CD8-positive, alpha-beta memory T cell (primary cell): ENCODE measurements at regions not wholly inside any gene's neighbourhood (a gene's known extent, or its start where the extent isn't known, plus 50 kb on each side); places are given as distances from the start of the nearest gene placed in this dataset.

Experiments used
- CTCF ChIA-PET: fragments of 350-600 bp; sonication (Branson Sonifier 250); formaldehyde crosslinking; loops from one replicate; lab custom pipeline; 2021; ENCODE audit warnings: antibody characterized with exemption; lab: Charles Lee
- POLR2A ChIA-PET: fragments of 350-600 bp; sonication (Branson Sonifier 250); formaldehyde crosslinking; loops from one replicate; lab custom pipeline; 2021; ENCODE audit warnings: antibody characterized with exemption; lab: Charles Lee
- DNase-seq, 5 donors: peaks; one replicate each; pipeline versions ENCODE4 v3.0.0 to v3.0.0-alpha.2; 2020 to 2022; ENCODE audit warnings: mixed read lengths in 1 of 5
- H3K27ac ChIP-seq: one replicate; pipeline ENCODE4 v1.7.0; 2013; ENCODE audit warnings: low read depth, mild to moderate bottlenecking, low read length, moderate library complexity
- H3K27me3 ChIP-seq: 2 replicates; pipeline ENCODE4 v1.7.0; 2013; ENCODE audit warnings: low read length, mild to moderate bottlenecking; ENCODE audit not compliant: insufficient read depth, poor library complexity, severe bottlenecking
- H3K36me3 ChIP-seq: 2 replicates; pipeline ENCODE4 v1.7.0; 2013; ENCODE audit warnings: mild to moderate bottlenecking, low read length, moderate library complexity; ENCODE audit not compliant: insufficient read depth
- H3K4me1 ChIP-seq: 2 replicates; pipeline ENCODE4 v1.7.0; 2013; ENCODE audit warnings: mild to moderate bottlenecking, low read length, moderate library complexity; ENCODE audit not compliant: insufficient read depth
- H3K4me3 ChIP-seq: 2 replicates; pipeline ENCODE4 v1.7.0; 2013; ENCODE audit warnings: mild to moderate bottlenecking, low read length
- H3K9me3 ChIP-seq: 2 replicates; pipeline ENCODE4 v1.7.0; 2013; ENCODE audit warnings: mild to moderate bottlenecking, low read length
- H3K27ac Mint-ChIP-seq, 8 donors: one replicate each; pipeline ENCODE4 v1.8.0; 2020 to 2021; ENCODE audit warnings: mixed read lengths in 8 of 8, mild to moderate bottlenecking in 6 of 8, inconsistent platforms in 3 of 8, moderate library complexity in 3 of 8
- H3K27me3 Mint-ChIP-seq, 2 donors: one replicate each; pipeline ENCODE4 v1.8.0; 2020 to 2021; ENCODE audit warnings: mixed read lengths in 2 of 2, mild to moderate bottlenecking in 1 of 2, moderate library complexity in 1 of 2
- H3K36me3 Mint-ChIP-seq, 3 donors: one replicate each; pipeline ENCODE4 v1.8.0; 2020 to 2021; ENCODE audit warnings: mixed read lengths in 3 of 3, inconsistent platforms in 1 of 3, mild to moderate bottlenecking in 1 of 3
- H3K4me1 Mint-ChIP-seq, 3 donors: one replicate each; pipeline ENCODE4 v1.8.0; 2020 to 2021; ENCODE audit warnings: mixed read lengths in 3 of 3, inconsistent platforms in 1 of 3, mild to moderate bottlenecking in 1 of 3
- H3K4me3 Mint-ChIP-seq, 7 donors: one replicate each; pipeline ENCODE4 v1.8.0; 2020 to 2021; ENCODE audit warnings: mixed read lengths in 7 of 7, mild to moderate bottlenecking in 6 of 7, moderate library complexity in 4 of 7, inconsistent platforms in 2 of 7
- H3K9me3 Mint-ChIP-seq, 5 donors: one replicate each; pipeline ENCODE4 v1.8.0; 2020 to 2022; ENCODE audit warnings: mixed read lengths in 5 of 5, mild to moderate bottlenecking in 3 of 5, moderate library complexity in 2 of 5, inconsistent platforms in 1 of 5

GRCh38 chr12:131352296-131352900 lies 358.5 kb upstream of the SFSWAP start:
- no peak overlapping the region for H3K4me3 Mint-ChIP-seq
- no peak for DNase-seq
- H3K4me1 ChIP-seq: no peaks in the 10 kb centered on the region
- no peak overlapping the region for H3K4me3 ChIP-seq
- CTCF ChIA-PET: no interaction called here
- H3K36me3 Mint-ChIP-seq: peaks cover 0 to 1% (median 0%) of the 10 kb centered on the region in 3 donors
- H3K9me3 Mint-ChIP-seq: peaks cover 0 to 5% (median 0%) of the 10 kb centered on the region in 5 donors
- H3K36me3 ChIP-seq: no peaks in the 10 kb centered on the region
- no peaks in the 10 kb centered on the region for H3K9me3 ChIP-seq
- H3K27ac Mint-ChIP-seq: no peak overlapping the region
- H3K4me1 Mint-ChIP-seq: no peaks in the 10 kb centered on the region
- POLR2A ChIA-PET: no interaction called here
- no peak overlapping the region for H3K27ac ChIP-seq
- H3K27me3 ChIP-seq: no peaks in the 10 kb centered on the region
- peaks cover 19 to 35% of the 10 kb centered on the region in 2 donors for H3K27me3 Mint-ChIP-seq

- Histone ChIP-seq H3K27me3 (no peaks in the 10 kb centered on the region), H3K36me3 (no peaks in the 10 kb centered on the region), H3K4me3 (no peak overlapping the region), H3K4me1 (no peaks in the 10 kb centered on the region), H3K9me3 (no peaks in the 10 kb centered on the region), H3K27ac (no peak overlapping the region)
- POLR2A ChIA-PET: no interaction called here
- no peak for DNase-seq
- peaks cover 0 to 1% (median 0%) of the 10 kb centered on the region in 3 donors for H3K36me3 Mint-ChIP-seq
- H3K27me3 Mint-ChIP-seq: peaks cover 24 to 37% of the 10 kb centered on the region in 2 donors
- no peak overlapping the region for H3K4me3 Mint-ChIP-seq
- H3K9me3 Mint-ChIP-seq: peaks cover 0 to 5% (median 0%) of the 10 kb centered on the region in 5 donors
- H3K27ac Mint-ChIP-seq: no peak overlapping the region
- CTCF ChIA-PET: no interaction called here
- no peaks in the 10 kb centered on the region for H3K4me1 Mint-ChIP-seq
Measured at GRCh38 chr12:131353376-131353775, 357.5 kb upstream of the SFSWAP start.

- peaks cover 0 to 5% (median 0%) of the 10 kb centered on the region in 5 donors for H3K9me3 Mint-ChIP-seq
- H3K27ac Mint-ChIP-seq: no peak overlapping the region
- H3K27me3 ChIP-seq: no peaks in the 10 kb centered on the region
- H3K27ac ChIP-seq: no peak overlapping the region
- peaks cover 0 to 1% (median 0%) of the 10 kb centered on the region in 3 donors for H3K36me3 Mint-ChIP-seq
- H3K27me3 Mint-ChIP-seq: peaks cover 22 to 40% of the 10 kb centered on the region in 2 donors
- H3K4me1 Mint-ChIP-seq: no peaks in the 10 kb centered on the region
- no peaks in the 10 kb centered on the region for H3K9me3 ChIP-seq
- H3K4me3 ChIP-seq: no peak overlapping the region
- no peaks in the 10 kb centered on the region for H3K36me3 ChIP-seq
- DNase-seq: no peak
- POLR2A ChIA-PET: no interaction called here
- no peaks in the 10 kb centered on the region for H3K4me1 ChIP-seq
- CTCF ChIA-PET: no interaction called here
- no peak overlapping the region for H3K4me3 Mint-ChIP-seq
Measured at GRCh38 chr12:131353826-131354225, 357.1 kb upstream of the SFSWAP start.

GRCh38 chr12:131355361-131356245 lies 355.3 kb upstream of the SFSWAP start:
- CTCF ChIA-PET: no interaction called here
- DNase-seq: no peak
- H3K4me1 Mint-ChIP-seq: no peaks in the 10 kb centered on the region
- peaks cover 0 to 1% (median 0%) of the 10 kb centered on the region in 3 donors for H3K36me3 Mint-ChIP-seq
- Histone ChIP-seq H3K4me1 (no peaks in the 10 kb centered on the region), H3K9me3 (no peaks in the 10 kb centered on the region), H3K27me3 (no peaks in the 10 kb centered on the region), H3K4me3 (no peak overlapping the region), H3K27ac (no peak overlapping the region), H3K36me3 (no peaks in the 10 kb centered on the region)
- peaks cover 15 to 33% of the 10 kb centered on the region in 2 donors for H3K27me3 Mint-ChIP-seq
- POLR2A ChIA-PET: no interaction called here
- peaks cover 0 to 5% (median 0%) of the 10 kb centered on the region in 5 donors for H3K9me3 Mint-ChIP-seq
- no peak overlapping the region for H3K4me3 Mint-ChIP-seq
- no peak overlapping the region for H3K27ac Mint-ChIP-seq

GRCh38 chr12:131356485-131357184 lies 354.3 kb upstream of the SFSWAP start:
- no peaks in the 10 kb centered on the region for H3K4me1 ChIP-seq
- H3K27ac Mint-ChIP-seq: peak overlapping the region in 1 of 8 donors; percentile 11
- no peak for DNase-seq
- H3K4me3 ChIP-seq: no peak overlapping the region
- CTCF ChIA-PET: no interaction called here
- H3K4me3 Mint-ChIP-seq: no peak overlapping the region
- H3K9me3 Mint-ChIP-seq: peaks cover 0 to 2% (median 0%) of the 10 kb centered on the region in 5 donors
- H3K27ac ChIP-seq: no peak overlapping the region
- no peaks in the 10 kb centered on the region for H3K27me3 ChIP-seq
- H3K4me1 Mint-ChIP-seq: no peaks in the 10 kb centered on the region
- peaks cover 0 to 1% (median 0%) of the 10 kb centered on the region in 3 donors for H3K36me3 Mint-ChIP-seq
- POLR2A ChIA-PET: no interaction called here
- H3K36me3 ChIP-seq: no peaks in the 10 kb centered on the region
- H3K9me3 ChIP-seq: no peaks in the 10 kb centered on the region
- peaks cover 15 to 33% of the 10 kb centered on the region in 2 donors for H3K27me3 Mint-ChIP-seq

GRCh38 chr12:131357185-131357747 lies 353.6 kb upstream of the SFSWAP start:
- CTCF ChIA-PET: no interaction called here
- POLR2A ChIA-PET: no interaction called here

GRCh38 chr12:131357920-131358319 lies 353.0 kb upstream of the SFSWAP start:
- Mint-ChIP-seq H3K36me3 (peaks cover 0 to 1% (median 0%) of the 10 kb centered on the region in 3 donors), H3K4me1 (no peaks in the 10 kb centered on the region), H3K27ac (no peak overlapping the region), H3K4me3 (no peak overlapping the region), H3K27me3 (peaks cover 13 to 29% of the 10 kb centered on the region in 2 donors), H3K9me3 (no peaks in the 10 kb centered on the region)
- CTCF ChIA-PET: no interaction called here
- H3K27ac ChIP-seq: no peak overlapping the region
- H3K27me3 ChIP-seq: no peaks in the 10 kb centered on the region
- POLR2A ChIA-PET: no interaction called here
- H3K4me3 ChIP-seq: no peak overlapping the region
- no peaks in the 10 kb centered on the region for H3K36me3 ChIP-seq
- H3K9me3 ChIP-seq: no peaks in the 10 kb centered on the region
- H3K4me1 ChIP-seq: no peaks in the 10 kb centered on the region
- no peak for DNase-seq

More at GRCh38 chr12:131357185-131357747, 353.6 kb upstream of the SFSWAP start:
- Mint-ChIP-seq H3K27me3 (peaks cover 15 to 33% of the 10 kb centered on the region in 2 donors), H3K4me1 (no peaks in the 10 kb centered on the region), H3K9me3 (no peaks in the 10 kb centered on the region), H3K4me3 (no peak overlapping the region), H3K36me3 (peaks cover 0 to 1% (median 0%) of the 10 kb centered on the region in 3 donors), H3K27ac (no peak overlapping the region)
- no peak overlapping the region for H3K27ac ChIP-seq
- no peaks in the 10 kb centered on the region for H3K36me3 ChIP-seq
- H3K9me3 ChIP-seq: no peaks in the 10 kb centered on the region
- H3K4me3 ChIP-seq: no peak overlapping the region
- no peaks in the 10 kb centered on the region for H3K4me1 ChIP-seq
- DNase-seq: no peak
- H3K27me3 ChIP-seq: no peaks in the 10 kb centered on the region
